HG02981 (cell line): ENCODE measurements at regions not wholly inside any gene's neighbourhood (a gene's known extent, or its start where the extent isn't known, plus 50 kb on each side); places are given as distances from the start of the nearest gene placed in this dataset.

Source experiments
- ATAC-seq: cut with Tn5 transposase; IDR thresholded peaks from one replicate; pipeline ENCODE4 v1.9.1; 2021; ENCODE audit warnings: mild to moderate bottlenecking, moderate library complexity; ENCODE audit not compliant: unreplicated experiment

DNA sequence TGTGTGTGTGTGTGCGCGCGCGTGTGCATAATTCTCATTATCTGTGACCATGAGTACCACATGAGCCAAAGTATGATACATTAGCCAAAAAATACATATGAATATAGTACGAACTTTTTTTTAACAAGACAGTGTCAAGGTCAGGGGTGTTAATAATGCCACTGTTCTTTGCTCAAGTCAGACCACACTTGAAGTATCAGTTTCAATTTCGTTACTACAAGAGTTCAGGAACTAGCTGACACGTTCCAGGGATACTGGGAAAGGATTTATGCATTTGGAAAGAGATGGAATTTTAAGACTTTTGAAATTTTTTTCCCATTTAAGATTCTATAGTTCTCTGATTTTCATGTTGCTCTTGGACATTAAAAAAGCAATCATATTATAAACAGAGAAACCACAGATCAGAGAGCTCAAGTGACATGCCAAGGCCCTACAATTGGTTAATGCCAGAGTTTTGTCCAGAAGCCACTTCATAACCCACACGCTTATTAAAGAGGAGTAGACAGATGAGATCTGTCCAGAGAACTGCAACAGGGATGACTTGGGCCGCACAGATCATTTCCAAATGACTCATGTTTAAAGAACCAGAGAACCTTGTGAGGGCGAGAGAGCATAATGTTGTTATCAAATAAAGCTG is 718.8 kb upstream of the SGCG start:
- ATAC-seq, result no peak

DNA sequence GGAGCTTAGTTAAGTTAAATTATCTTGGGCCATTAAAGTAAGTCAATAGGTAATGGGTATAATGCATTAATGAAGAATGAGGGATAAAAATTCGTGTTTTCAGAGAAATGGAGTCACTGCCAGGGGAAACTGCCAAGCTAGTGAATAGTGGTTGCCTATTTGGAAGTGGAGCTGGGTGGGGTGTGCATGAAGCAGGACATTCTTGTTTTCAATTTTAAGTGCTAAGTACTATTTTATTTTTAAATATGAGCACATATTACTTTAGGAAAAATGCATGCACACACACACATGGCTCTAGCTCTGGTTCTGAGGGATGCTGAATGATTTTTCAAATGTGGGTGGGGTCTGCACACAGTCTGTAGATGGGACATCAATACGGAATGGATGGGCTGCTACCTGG is 717.7 kb upstream of the SGCG start:
- ATAC-seq, result no peak

DNA sequence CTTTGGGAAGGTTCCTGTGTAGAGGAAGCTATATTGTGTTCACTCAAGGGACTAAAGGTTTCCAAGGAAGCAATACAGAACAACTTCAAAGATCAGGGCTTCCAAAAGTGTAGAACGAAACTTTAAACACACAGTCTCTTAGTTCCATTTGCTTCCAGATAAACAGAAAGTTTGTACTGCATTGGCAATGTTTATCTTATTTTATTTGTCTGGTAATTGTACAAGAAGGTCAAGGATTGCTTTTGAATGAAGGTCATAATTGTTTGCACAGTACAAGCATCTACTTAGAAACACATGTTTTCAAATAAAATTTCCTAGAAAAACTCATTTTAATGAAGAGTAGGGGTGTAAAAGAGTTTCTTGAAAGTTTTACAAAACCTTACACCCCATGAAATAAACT is 712.7 kb upstream of the SGCG start:
- no peak for ATAC-seq

DNA sequence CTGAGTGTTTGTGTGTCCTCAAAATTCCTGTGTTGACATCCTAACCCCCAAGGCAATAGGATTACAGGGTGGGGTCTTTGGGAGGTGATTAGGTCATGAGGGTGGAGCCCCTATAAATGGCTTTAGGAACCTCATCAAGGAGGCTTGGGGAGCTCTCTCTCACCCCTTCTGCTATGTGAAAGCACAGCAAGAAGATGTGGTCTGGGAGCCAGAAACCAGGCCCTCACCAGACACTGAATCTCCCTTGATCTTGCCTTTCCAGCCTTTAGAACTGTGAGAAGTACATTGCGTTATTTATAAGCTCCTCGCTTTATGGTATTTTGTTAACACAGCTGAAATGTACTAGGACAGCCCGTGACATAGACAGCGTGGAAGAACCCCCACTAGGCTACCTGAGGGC is 712.0 kb upstream of the SGCG start:
- ATAC-seq, result no peak

DNA sequence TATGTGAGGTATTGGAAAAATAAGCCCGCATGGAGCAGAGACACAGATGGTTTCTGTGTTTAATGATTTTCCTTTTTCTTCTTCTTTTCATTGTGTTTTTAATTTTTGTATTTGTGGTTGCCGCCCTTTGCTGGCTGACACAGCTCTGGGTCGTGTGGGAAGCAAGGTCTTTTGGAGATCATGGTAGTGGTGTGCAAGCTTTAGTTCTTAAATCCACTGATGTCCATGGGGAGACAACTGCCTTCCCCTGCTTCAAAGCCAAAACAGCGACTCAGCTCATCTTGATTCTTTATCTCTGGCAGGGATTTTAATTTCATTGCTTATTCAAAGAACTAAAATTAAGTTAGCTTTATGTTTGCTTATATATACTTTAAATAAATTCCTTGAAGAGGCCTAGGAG is 711.3 kb upstream of the SGCG start:
- ATAC-seq, result no peak

DNA sequence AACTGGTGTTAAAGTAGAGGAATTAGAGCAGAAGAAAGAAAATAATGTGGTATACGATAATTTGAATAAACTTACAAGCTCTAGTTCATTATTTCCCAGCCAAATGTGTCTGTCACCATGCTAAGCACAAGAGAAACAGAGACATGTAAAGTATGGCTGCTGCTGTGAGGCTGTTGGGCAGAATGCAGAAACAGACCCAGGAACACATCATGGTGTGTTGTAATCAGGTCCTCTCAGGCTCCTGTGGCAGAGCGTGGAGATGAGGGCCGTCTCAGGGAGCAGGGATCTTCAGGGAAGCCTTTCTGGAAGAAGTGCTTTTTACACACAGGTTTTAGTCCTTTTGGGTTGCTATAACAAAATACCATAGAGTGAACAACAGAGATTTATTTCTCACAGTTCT is 710.7 kb upstream of the SGCG start:
- no peak for ATAC-seq

DNA sequence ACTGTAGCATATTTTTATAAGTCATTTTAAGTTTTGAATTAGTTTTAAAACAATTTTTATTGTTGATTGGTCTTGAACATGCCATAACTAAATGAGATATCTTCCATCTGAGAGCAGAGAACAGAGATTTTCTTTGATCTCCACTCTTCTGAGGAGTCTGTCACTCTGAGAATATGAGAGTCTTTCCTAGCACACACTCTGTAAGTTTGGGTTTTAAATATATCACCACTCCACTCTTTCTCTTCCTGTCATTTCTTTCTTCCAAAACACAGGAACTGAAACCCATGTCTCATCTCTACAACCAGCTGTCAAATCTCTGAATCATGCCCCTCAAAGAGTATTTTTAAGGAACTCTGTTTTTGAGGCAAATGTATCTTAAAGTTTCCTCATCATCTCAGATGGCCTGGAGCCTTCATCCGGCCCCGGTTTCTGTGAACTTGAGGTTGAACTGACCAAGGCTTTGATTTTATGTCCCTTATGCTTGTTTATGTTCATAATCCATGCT is 698.2 kb upstream of the SGCG start:
- no peak for ATAC-seq

DNA sequence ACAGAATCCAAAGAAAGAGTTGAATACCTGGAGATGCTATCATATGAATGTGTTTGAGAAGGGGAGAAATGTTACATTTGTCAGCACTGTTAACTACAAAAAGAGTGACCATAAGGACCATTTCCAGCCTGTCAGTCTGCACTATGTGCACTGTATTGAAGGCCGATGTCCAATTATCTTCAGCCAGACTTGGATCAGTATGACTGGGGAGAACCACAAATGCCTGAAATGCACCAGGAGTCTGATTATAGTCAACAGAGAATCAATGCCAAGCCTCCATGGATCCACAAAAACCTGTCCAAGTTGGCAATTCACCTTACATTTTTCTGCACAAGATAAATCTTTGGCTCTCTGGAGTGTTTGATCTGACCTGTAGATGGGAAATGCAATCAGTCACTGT is 697.5 kb upstream of the SGCG start:
- ATAC-seq, result no peak

DNA sequence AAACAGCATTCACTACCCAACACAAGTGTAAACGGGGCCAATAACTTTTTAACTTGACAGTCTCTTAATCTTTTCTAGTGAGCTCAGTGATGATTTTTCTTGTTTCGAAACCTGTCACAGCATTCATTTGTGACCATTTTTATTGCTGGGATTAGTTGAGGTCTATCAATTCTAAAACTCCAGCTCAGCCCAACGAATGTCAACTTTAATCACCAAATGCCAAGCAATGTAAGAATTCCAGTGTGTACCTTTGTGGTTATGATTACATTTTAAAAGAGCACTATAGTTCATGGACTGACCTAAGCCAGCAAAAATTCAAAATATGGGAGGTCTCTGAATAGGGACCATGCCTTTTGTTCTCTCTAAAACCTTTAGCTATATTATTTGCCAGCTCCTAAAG is 694.3 kb upstream of the SGCG start:
- ATAC-seq, result no peak

DNA sequence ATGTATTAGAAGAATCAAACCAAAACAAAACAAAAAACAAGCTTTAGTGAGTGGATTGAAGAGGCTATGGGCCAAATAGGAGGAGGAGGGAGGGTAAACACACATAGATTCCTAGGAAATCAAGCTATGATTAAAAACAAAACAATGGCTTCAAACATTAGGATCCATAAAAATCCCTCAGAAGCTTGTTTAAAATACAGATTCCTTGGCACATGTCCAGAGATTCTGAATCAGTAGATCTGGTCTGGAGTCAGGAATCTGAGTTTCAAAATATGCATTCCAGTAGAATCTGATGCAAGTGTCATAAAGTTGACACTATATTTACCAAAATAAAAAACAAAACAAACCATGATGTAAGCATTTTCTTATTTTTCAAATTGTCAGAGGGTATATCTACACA is 692.8 kb upstream of the SGCG start:
- no peak for ATAC-seq

DNA sequence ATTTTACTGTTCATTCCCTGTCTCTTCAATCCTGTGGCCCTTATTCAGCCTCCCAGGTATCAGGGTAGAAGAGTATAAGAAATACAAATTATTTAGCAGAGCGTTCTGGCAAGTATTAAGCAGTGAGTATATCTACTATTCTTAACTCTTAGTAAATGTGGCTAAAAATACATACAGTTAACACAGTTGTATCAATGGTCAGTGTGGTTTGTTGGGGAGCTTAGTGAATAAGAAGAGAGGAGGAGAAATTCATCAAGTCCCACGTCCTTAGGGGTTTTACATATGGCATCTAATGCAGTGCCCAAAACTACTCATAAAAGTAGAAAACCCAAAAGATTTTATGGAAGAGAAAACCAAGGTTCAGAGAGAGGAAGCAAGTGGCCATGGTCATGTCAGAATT is 691.0 kb upstream of the SGCG start:
- no peak for ATAC-seq

DNA sequence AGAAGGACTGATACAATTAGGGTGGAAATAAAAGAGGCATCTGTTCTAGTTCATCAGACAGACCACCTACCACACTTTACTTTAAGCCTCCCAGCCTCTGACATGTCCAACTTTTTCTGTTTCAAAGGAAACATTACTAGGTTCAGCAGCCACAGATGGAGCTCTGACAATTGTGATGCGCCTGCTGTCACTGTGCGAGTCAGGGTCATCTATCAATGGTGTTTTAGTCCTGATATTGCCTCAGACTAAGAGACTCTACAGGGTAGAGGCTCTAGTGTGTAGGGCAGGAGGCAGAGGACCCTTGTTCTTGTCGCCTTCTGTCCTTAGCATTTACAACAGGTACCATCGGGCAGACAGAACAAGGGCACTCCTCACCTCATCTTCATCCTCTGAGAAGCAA is 685.0 kb upstream of the SGCG start:
- ATAC-seq, result no peak

DNA sequence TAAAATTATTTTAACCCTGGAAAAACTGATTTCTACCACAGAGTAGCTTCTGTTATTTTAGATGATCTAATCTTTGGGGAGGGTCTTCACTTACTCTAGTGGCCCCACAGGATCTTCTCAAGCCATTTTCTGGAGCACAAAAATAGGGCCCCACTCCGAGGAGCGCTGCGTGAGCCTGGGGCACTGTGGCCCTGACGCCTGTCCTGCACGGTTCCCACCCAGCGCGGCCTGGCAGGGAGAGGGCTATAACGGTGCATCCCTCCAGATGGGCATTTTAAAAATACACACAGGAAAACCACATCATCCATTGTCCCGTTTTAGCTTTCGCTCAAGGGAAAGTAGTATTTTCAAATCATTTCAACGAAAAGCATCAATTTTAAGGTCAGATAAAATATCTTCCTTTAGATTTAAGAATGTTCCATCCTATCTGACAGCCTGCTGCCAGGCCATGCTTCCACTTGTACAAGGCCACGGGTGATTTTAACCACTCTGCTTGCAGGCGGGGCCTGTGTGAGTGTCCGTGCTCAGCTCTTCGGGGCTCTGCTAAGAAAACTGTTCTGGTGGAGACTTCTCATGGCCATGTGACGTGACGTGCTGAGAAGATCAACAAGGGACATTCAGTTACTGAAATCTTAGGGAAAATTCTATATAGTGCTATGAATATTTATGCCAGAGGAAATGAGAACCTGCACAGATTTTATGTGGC is 683.8 kb upstream of the SGCG start:
- ATAC-seq, result no peak

DNA sequence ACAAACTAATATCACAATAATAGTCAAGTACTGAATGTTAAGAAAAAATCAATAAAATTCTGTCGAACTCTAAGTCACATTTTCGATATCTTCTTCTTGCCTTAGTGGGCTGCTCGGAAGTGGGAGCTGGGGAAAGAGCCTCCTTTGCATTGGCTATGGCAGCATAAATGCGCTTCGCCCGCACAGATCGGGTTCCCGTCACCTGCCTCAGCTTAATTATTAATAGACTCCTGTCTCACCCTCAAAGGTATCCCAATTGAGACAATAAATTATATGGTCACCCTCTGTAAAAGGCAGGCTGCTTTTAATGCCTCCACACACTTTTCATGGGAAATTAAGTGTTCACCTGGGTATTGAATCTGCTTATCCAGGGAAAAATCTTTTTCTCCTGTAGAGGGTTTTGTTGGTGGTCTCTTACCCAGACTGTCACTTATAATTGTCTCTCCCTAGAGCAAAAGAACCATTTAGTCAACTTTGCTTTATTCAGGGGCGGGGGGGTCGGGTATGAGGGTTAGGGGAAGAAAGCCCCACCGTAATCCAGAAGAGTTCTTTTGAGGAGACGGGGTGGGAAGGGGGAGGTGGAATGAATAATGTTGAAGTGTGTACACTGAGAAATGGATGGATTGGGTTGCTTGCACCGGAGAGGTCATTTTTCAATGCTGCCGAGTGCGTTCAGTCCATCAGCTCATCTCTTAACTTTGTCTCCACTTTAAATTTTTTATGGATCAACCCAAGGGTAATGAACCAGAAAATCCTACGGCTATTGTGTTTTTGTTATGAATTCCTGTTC is 682.6 kb upstream of the SGCG start:
- no peak for ATAC-seq

DNA sequence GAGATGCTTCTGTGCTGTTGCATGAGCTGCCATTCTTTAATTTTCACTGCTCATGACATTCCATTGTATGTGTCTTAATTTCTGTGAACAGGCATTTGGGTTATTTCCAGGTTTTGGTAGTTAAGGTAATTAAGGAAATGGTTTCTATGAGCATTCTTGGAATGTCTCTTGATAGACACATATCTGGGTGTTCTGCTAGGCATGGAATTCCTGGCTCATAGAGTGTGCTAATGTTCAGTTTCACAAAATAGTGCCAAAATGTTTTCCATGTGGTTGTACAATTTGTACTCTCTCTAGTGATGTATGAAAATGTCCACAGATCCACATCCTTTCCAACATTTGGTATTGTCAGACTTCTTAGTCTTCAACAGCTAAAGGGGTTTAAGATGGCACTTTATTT is 680.9 kb upstream of the SGCG start:
- no peak for ATAC-seq

DNA sequence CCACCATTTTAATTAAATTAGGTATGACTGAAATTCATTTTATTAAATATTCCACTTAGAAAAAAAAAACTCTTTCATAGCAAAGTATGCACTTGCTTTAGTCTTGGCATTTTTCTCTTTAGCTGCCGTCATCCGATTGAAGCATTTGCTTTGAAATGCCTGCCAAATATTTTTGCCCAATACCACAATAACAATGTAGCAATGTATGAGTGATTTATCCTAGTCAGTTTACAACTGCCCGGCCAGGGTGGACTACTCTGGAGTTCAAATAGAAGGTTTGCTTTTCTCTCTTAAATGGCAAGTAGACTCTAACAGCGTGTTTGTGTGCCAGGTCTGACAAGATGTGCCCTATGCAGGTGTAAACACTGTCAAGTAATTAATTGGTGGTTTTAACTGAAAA is 675.3 kb upstream of the SGCG start:
- ATAC-seq, result no peak

DNA sequence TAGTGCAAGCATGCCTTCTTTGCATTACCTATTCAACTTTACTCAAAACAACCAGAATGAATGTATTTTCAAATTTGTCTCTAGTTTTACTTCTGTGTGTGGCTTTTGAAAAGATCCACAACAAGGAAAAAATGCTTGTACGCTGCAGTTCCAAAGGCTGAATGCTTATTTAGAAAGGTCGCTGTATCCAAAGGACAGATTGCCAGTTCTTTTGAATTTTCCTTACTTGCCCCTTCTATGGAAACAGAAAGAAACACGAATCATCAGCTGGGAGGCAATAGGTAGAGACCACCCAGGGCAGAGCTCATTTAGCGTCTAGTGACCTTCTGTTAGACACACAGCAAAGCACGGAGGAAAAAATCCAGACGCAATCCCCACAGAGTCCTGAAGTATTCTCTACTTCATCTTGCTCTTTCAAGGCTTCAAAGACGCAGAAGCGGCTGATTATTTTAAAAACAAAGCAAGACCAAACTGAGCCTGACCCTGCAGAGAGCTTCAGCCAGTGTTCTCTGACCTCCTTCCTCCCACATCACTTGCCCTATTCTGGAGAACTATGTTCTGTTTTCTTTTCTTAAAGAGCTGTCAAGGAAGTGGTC is 674.6 kb upstream of the SGCG start:
- no peak for ATAC-seq

DNA sequence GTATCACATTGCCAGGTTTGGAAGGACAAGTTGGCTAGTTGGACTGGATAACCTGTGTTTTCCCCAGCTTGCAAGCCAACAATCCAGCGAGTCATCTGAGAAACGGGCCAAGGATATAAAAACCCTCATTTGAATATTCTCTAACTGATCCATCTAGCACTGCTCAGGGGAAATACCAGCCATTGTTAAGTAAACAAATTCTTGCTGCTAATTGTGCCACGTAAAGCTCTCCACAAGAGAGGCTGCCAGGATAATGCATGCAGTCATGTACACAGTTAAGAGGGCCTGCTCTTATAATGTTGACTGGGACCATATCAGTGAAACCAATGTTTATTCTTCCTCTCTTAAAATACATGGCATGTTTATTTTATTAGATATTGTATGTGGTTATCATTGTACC is 663.2 kb upstream of the SGCG start:
- ATAC-seq, result no peak

DNA sequence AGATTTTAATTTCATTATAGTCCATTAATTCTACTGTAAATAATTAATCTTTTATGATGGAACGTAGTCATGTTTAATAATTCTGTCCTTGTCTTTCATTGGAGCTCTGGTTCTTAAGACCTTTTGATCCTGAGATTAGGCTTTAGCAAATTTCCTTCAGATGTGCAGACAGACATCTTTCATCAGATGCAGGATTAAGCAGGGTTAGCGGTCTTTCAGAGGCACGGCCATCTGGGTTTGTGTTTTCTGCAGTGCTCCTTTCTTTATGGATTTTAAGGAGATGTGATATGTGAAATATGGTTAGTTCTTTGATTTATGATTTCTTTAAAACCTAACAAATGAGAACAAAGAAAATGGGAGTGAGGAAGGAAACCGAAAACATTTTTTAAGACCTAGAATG is 643.9 kb upstream of the SGCG start:
- no peak for ATAC-seq

DNA sequence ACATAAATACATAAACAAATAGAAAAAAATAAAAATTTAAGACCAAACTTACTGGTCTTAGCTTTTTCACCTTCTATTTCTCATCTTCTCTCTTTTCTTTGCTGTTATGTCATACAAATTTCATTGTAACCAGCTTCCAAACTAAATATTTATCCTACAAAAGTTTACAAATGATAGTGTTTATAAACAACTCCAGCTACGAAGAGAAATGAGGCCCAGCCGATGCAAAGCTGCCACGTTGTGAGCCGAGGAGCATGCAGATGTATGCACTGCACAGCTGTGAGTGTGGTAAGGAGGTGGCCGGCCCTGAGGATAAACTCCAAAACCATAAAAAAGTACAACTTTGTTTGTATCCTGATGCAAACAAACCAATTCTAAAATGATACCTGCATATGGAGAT is 642.4 kb upstream of the SGCG start:
- no peak for ATAC-seq

DNA sequence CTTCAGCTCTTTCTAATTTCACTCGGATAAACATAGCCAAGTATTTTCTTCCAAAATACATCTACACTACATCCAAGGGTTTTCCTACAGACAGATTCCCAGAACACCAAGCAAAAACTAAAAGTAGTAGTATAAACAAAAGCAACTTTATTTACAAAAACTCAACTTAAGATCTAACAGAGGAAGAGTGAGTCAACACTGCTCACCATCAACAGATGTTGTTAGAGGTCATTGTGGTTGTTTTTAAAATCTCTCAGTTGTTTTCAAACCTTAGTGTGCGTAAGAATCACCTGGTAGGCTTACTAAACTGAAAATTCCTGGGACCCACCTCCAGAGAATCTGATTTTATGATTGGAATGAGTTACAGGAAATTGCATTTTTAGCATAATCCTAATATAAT is 631.7 kb upstream of the SGCG start:
- no peak for ATAC-seq

DNA sequence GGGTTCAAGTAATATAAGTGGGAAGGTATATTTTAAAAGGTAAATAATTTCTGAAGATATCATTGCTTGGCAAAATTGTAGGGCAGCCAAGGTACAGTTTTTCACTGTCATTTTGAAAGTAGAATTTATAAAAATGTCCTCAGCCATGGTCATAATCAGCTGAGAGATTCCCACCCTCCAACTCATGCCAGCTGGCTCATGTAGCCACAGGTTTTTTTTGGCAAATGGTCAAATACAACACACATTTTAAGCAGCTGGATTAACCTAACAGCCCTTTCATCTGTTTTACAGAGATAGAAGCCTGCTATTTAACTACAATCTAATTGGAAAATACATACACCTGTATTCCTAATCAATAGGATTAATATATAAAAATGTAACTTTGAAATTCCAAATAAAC is 619.2 kb upstream of the SGCG start:
- no peak for ATAC-seq
